ENCODE measurements at regions not wholly inside any gene's neighbourhood (a gene's known extent, or its start where the extent isn't known, plus 50 kb on each side); places are given as distances from the start of the nearest gene placed in this dataset.

DNA sequence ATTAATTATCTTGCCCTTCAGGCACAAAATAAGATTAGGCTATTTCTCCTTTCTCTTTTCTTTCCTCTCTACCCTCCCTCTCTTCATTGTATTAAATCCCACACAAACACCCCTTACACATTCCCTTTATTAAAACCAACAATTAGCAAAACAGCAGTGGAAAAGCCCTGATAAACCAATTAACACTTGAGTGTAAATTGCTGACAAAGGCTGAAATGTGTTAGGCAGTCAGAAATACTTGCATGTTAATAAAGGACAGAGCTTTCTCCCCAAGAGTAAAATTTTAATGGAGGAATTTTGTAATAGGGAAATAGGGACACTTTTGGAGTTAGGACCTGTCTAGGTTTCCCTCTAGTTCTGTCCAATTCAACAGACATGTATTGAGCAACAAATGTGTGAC, 370.9 kb downstream of the MRPS30 start:
- TF ChIP-seq POLR2A (IDR thresholded peaks at IDR 0.05): no peak
- TF ChIP-seq CTCF (IDR thresholded peaks at IDR 0.05): no peak

All from Peyer's patch (tissue), 4 donors.